ENCODE measurements at regions not wholly inside any gene's neighbourhood (a gene's known extent, or its start where the extent isn't known, plus 50 kb on each side); places are given as distances from the start of the nearest gene placed in this dataset.
"Not testable (repeated sequence)": the region's sequence is repeated elsewhere in the genome, so short reads cannot be mapped to it uniquely, and the experiment has no call there.

GRCh38 chr1:30526652-30527345 lies 196.6 kb downstream of the MATN1 start:
- Histone ChIP-seq H3K27ac (no peak overlapping the region), H3K36me3 (ENCODE audit: insufficient read depth) (no peaks in the 10 kb centered on the region), H3K4me1 (ENCODE audit: low read depth, poor library complexity, severe bottlenecking) (no peaks in the 10 kb centered on the region), H2AFZ (ENCODE audit: low read depth) (no peak overlapping the region), H3K27me3 (ENCODE audit: insufficient read depth, low read depth) (peaks cover 20% of the 10 kb centered on the region; the same call in 1 of the 2 replicates), H3K4me3 (IDR thresholded peaks at IDR 0.05; ENCODE audit: insufficient read depth, low read depth, low read length) (no peak overlapping the region), H4K20me1 (ENCODE audit: insufficient read depth) (no peaks in the 10 kb centered on the region), H3K79me2 (ENCODE audit: insufficient read depth, low read depth) (no peaks in the 10 kb centered on the region), H3K4me2 (no peak overlapping the region), H3K9ac (no peak overlapping the region)
- no peak for TF ChIP-seq CTCF (conservative IDR thresholded peaks at IDR 0.05; ENCODE audit: low read depth, low read length)

DNA sequence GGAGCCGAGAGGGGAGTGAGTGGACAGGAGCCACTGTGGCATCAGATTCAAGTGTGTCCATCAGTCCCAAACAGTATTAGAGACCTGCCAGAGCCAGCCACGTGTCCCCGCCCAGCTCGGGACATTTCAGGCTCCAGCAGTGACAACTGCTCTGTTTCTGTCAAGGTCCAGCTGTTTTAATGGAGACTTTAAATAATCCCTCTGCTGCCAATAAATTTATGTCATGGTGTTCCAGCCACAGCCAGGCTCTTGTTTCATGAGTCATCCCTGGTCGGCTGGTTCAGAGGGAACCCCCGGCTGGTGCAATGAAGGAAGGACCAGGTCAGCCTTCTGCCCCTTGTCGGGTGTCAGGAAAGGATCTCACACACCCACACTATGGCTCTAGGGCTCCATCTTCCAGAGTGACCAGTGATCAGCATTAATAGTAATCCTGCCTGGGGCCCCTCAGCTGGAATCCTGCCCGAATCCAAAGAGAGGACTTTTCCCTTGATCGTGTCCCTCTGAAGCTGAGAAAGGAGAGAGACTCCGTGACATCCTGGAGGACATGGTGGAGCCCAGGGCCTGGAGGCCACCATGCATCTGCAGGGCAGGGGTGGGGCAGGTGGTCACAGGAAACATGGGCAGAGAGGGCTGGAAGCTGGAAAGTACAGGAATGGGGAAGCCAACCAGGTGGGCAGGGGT lies 197.3 kb downstream of the MATN1 start:
- no peak overlapping the region for H2AFZ ChIP-seq (ENCODE audit: low read depth)
- TF ChIP-seq CTCF (conservative IDR thresholded peaks at IDR 0.05; ENCODE audit: low read depth, low read length): no peak
- H3K27me3 ChIP-seq (ENCODE audit: insufficient read depth, low read depth): peaks cover 14% of the 10 kb centered on the region; the same call in 1 of the 2 replicates
- H3K27ac ChIP-seq: no peak overlapping the region
- no peaks in the 10 kb centered on the region for H3K36me3 ChIP-seq (ENCODE audit: insufficient read depth)
- H3K9ac ChIP-seq: no peak overlapping the region
- H3K4me1 ChIP-seq (ENCODE audit: low read depth, poor library complexity, severe bottlenecking): no peaks in the 10 kb centered on the region
- no peaks in the 10 kb centered on the region for H3K79me2 ChIP-seq (ENCODE audit: insufficient read depth, low read depth)
- H3K4me2 ChIP-seq: no peak overlapping the region
- H4K20me1 ChIP-seq (ENCODE audit: insufficient read depth): no peaks in the 10 kb centered on the region
- no peak overlapping the region for H3K4me3 ChIP-seq (IDR thresholded peaks at IDR 0.05; ENCODE audit: insufficient read depth, low read depth, low read length)

- no peak overlapping the region for H3K4me2 ChIP-seq
- H3K27me3 ChIP-seq (ENCODE audit: insufficient read depth, low read depth): peaks cover 12% of the 10 kb centered on the region; the same call in 1 of the 2 replicates
- no peaks in the 10 kb centered on the region for H3K79me2 ChIP-seq (ENCODE audit: insufficient read depth, low read depth)
- no peak overlapping the region for H3K27ac ChIP-seq
- no peak overlapping the region for H3K9ac ChIP-seq
- no peaks in the 10 kb centered on the region for H4K20me1 ChIP-seq (ENCODE audit: insufficient read depth)
- H3K4me3 ChIP-seq (IDR thresholded peaks at IDR 0.05; ENCODE audit: insufficient read depth, low read depth, low read length): no peak overlapping the region
- no peak for TF ChIP-seq CTCF (conservative IDR thresholded peaks at IDR 0.05; ENCODE audit: low read depth, low read length)
- no peak overlapping the region for H2AFZ ChIP-seq (ENCODE audit: low read depth)
- no peaks in the 10 kb centered on the region for H3K36me3 ChIP-seq (ENCODE audit: insufficient read depth)
- no peaks in the 10 kb centered on the region for H3K4me1 ChIP-seq (ENCODE audit: low read depth, poor library complexity, severe bottlenecking)
These were observed 197.8 kb downstream of the MATN1 start for GRCh38 chr1:30525631-30525970.

DNA sequence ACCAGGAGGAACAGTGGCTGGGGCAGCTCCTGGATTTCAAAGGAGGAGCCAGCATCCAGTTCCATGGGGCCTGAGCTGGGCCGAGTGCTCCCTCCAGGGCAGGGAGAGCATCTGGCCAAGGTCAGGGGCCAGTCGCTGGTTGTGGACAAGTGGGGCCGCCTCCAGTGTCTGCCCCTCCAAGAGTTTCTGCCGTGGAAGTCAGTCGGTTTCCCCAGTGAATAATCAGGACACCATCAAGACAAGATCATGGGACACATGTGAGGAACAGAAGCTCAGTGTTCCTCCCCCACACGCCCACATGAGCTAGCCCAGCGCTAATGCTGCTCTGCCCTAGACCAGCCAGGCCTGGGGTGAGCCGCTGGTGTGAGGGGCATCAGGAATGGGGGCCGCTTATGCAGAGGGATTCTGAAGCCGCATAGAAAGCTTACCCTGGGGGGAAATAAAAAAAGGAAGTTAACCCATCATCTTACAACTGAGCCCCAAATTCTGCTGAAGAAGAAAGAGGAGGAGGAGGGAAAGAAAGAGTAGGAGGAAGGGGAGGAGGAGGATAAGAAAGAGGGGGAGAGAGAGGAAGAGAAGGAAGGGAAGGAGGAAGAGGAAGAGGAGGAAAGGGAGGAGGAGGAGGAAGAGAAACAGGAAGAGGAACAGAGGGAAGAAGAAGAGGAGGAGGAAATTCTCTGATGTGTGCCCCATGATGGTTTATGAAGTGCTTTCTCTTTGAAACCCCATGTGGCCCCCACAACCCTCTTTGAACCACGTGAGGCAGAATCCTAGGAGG lies 198.4 kb downstream of the MATN1 start:
- no peaks in the 10 kb centered on the region for H3K36me3 ChIP-seq (ENCODE audit: insufficient read depth)
- H3K4me1 ChIP-seq (ENCODE audit: low read depth, poor library complexity, severe bottlenecking): no peaks in the 10 kb centered on the region
- peaks cover 12% of the 10 kb centered on the region; the same call in 1 of the 2 replicates for H3K27me3 ChIP-seq (ENCODE audit: insufficient read depth, low read depth)
- no peak for TF ChIP-seq CTCF (conservative IDR thresholded peaks at IDR 0.05; ENCODE audit: low read depth, low read length)
- no peak overlapping the region for H3K4me3 ChIP-seq (IDR thresholded peaks at IDR 0.05; ENCODE audit: insufficient read depth, low read depth, low read length)
- H4K20me1 ChIP-seq (ENCODE audit: insufficient read depth): no peaks in the 10 kb centered on the region
- H3K9ac ChIP-seq: no peak overlapping the region
- no peak overlapping the region for H3K4me2 ChIP-seq
- no peak overlapping the region for H2AFZ ChIP-seq (ENCODE audit: low read depth)
- H3K27ac ChIP-seq: no peak overlapping the region
- H3K79me2 ChIP-seq (ENCODE audit: insufficient read depth, low read depth): no peaks in the 10 kb centered on the region

- not testable (repeated sequence) for H3K4me1 ChIP-seq (ENCODE audit: low read depth, poor library complexity, severe bottlenecking); H3K27ac ChIP-seq; H3K4me2 ChIP-seq; H4K20me1 ChIP-seq (ENCODE audit: insufficient read depth); H2AFZ ChIP-seq (ENCODE audit: low read depth); H3K36me3 ChIP-seq (ENCODE audit: insufficient read depth); H3K79me2 ChIP-seq (ENCODE audit: insufficient read depth, low read depth); H3K9ac ChIP-seq; H3K27me3 ChIP-seq (ENCODE audit: insufficient read depth, low read depth); H3K4me3 ChIP-seq (IDR thresholded peaks at IDR 0.05; ENCODE audit: insufficient read depth, low read depth, low read length)
These were observed 199.3 kb downstream of the MATN1 start for GRCh38 chr1:30524025-30524555.

All from KMS-11 (cell line).